ENCODE measurements at regions not wholly inside any gene's neighbourhood (a gene's known extent, or its start where the extent isn't known, plus 50 kb on each side); places are given as distances from the start of the nearest gene placed in this dataset.

DNA sequence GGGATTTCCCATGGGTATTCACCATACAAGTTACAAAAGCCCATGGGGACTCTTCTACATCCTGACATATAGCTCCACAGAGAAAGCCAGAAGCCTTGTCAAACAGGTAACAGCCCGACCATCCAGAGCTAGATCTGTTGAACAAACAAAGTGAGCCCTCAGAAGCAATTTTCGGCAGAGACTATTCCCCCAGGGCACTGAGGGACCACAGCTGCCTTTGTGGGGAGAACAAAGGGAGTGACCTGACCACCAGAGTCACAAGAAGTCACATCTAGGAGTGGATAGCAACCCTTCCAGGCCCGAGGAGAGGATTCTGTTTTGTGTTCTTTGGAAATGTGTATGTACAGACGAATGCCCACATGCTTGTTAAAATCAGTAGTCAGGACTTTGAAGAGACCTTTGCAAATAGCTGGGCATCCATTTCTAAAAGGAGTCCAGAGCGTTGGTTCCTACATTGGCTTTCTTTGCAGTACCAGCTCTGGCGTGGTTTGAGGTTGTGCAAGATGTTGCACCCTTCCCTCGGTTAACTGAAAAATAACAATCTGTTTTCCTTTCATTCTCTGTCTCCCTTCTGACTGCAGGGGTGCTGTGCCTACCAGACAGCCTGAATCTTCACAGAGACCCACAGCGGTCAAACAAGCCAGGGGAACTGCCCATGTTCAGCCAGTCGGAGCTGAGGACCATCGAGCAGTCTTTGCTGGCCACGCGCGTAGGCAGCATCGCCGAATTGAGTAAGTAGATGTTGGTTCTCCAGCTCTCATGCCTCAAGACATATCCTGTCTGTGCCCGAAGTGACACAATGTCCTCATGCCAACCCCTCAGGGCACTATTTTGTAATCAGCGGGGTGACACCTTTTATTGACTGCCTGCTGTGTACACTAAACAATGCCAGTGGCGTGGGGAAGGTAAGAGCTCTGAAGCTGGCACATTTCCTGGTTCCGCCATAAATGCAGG, 165.4 kb upstream of the PWP1 start:
- Histone ChIP-seq H3K4me1 (ENCODE audit: control insufficient read depth, insufficient read depth, low read length) (no peaks in the 10 kb centered on the region), H3K4me3 (ENCODE audit: low read length) (no peak overlapping the region), H3K36me3 (ENCODE audit: control insufficient read depth, insufficient read depth, low read length) (no peaks in the 10 kb centered on the region), H3K9ac (ENCODE audit: low read length) (no peak overlapping the region), H3K27ac (ENCODE audit: low read depth, low read length) (no peak overlapping the region), H3K27me3 (ENCODE audit: control insufficient read depth, insufficient read depth, low read length) (no peaks in the 10 kb centered on the region)

DNA sequence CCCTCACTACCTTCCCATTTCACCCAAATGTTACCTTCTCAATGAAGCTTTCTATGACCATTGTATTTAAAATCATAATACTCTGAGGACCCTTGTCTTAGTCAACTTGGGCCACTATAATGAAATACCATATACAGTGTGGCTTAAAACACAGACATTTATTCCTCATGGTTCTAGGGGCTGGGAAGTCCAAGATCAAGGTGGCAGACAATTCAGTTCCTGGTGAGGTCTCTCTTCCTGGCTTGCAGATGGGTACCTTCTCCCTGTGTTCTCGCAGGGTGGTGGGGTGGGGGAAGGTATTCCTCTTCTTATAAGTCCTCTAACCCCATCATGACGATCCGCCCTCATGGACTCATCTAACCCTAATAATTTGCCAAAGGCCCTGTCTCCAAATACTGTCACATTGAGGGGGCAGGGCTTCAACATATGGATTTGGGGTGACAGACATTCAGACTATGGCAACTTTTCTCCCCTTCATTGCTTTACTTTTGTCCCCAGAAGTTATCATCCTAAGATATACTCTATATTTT, 163.7 kb upstream of the PWP1 start:
- no peak overlapping the region for H3K27ac ChIP-seq (ENCODE audit: low read depth, low read length)

DNA sequence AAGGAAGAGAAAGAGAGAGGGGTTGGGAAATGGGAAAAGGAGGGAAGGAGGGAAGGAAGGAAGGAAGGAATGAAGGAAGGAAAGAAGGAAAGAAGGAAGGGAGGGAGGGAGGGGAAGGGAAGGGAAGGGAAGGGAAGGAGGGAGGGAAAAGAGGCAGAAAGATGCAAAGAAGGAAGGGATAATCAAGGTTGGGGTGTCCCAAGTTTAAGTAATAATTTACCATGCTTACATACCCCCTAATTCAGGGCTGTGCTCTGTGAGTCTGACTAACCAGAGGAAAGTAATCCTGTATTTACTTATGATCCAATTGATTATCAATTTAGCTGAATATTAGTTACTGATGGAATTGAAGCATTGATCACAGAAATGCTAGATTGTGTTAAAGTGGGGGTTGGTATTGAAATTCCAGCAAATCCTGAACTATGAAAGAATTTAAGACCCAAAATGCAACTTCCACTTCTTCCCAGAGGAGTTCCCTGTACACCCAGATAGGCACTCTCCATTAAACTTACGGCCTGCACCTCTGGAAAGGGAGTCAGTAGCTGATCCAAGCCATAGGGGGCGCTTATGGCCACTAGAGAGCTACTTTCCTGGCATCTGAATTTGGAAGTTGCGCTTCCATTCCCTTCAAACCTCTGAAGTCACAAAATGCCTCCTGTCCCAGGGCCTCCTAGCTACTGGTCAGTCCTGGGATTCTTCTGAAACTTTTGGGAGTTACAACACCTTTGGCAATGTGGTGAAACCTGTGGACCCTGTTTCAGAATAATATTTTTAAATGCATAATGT, 162.7 kb upstream of the PWP1 start:
- Histone ChIP-seq H3K9ac (ENCODE audit: low read length) (no peak overlapping the region), H3K27ac (ENCODE audit: low read depth, low read length) (no peak overlapping the region), H3K4me1 (ENCODE audit: control insufficient read depth, insufficient read depth, low read length) (no peaks in the 10 kb centered on the region), H3K4me3 (ENCODE audit: low read length) (no peak overlapping the region), H3K27me3 (ENCODE audit: control insufficient read depth, insufficient read depth, low read length) (no peaks in the 10 kb centered on the region), H3K36me3 (ENCODE audit: control insufficient read depth, insufficient read depth, low read length) (no peaks in the 10 kb centered on the region)

More for the DNA sequence above, 163.7 kb upstream of the PWP1 start:
- no peak overlapping the region for H3K9ac ChIP-seq (ENCODE audit: low read length)
- H3K27me3 ChIP-seq (ENCODE audit: control insufficient read depth, insufficient read depth, low read length): no peaks in the 10 kb centered on the region
- no peaks in the 10 kb centered on the region for H3K4me1 ChIP-seq (ENCODE audit: control insufficient read depth, insufficient read depth, low read length)
- no peaks in the 10 kb centered on the region for H3K36me3 ChIP-seq (ENCODE audit: control insufficient read depth, insufficient read depth, low read length)
- no peak overlapping the region for H3K4me3 ChIP-seq (ENCODE audit: low read length)

DNA sequence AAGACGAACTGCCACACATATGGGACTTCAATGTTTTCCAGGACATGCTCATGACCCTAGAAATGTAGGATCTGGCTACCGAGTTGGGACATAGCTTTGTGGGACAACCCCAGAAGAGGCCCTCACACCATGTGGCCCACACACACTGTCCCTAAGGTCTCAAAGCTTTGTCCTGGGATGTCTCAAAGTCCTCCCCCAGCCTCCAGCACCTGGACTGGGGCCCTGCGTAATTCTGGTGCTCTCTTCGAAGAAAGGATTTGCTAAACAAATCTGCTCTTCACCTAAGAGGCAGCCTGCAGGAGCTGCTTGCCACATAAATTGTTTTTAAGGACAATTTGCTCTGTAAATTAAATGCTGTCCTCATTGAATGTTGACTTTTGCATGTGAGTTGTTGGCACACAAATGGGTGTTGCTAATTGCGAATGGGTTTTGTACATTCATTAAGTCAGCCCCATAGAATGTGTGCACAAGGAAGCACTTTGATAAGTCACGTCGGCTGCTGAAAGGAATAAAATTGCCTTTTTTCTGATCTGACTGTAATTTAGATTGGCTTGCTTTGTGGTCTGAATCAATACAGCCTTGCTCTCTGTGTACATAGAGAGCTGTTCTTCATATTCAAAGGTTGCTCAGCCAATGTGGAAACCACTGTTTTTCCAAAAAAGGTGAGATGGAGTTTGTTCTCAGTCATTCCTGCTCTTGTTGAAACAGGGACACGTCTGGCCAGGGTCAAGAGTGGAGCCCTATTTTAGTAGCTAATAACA, 161.6 kb upstream of the PWP1 start:
- Histone ChIP-seq H3K4me1 (ENCODE audit: control insufficient read depth, insufficient read depth, low read length) (no peaks in the 10 kb centered on the region), H3K9ac (ENCODE audit: low read length) (no peak overlapping the region), H3K27ac (ENCODE audit: low read depth, low read length) (no peak overlapping the region), H3K4me3 (ENCODE audit: low read length) (no peak overlapping the region), H3K27me3 (ENCODE audit: control insufficient read depth, insufficient read depth, low read length) (no peaks in the 10 kb centered on the region), H3K36me3 (ENCODE audit: control insufficient read depth, insufficient read depth, low read length) (no peaks in the 10 kb centered on the region)

DNA sequence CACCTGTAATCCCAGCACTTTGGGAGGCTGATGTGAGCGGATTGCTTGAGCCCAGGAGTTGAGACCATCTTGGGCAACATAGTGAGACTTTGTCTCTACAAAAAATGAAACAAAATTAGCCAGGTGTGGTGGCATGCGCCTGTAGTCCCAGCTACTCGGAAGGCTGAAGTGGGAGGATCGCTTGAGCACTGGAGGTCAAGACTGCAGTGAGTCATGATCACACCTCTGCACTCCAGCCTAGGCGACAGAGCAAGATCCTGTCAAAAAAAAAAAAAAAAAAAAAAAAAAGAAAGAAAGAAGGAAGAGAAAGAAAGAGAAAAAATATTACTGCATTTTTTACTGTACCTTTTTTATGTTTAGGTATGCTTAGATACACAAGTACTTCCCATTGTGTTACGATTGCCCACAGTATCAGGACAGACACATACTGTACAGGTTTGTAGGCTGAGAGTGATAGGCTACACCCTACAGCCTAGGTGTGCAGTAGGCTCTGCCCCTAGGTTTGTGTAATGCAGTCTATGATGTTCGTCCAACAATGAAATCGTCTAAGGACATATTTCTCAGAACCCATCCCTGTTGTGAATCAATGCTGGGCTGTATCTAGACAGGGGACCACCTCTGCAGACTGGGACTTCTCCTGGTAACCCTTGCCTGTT, 160.4 kb upstream of the PWP1 start:
- no peaks in the 10 kb centered on the region for H3K4me1 ChIP-seq (ENCODE audit: control insufficient read depth, insufficient read depth, low read length)
- no peak overlapping the region for H3K27ac ChIP-seq (ENCODE audit: low read depth, low read length)
- H3K36me3 ChIP-seq (ENCODE audit: control insufficient read depth, insufficient read depth, low read length): no peaks in the 10 kb centered on the region
- no peaks in the 10 kb centered on the region for H3K27me3 ChIP-seq (ENCODE audit: control insufficient read depth, insufficient read depth, low read length)
- no peak overlapping the region for H3K4me3 ChIP-seq (ENCODE audit: low read length)
- H3K9ac ChIP-seq (ENCODE audit: low read length): no peak overlapping the region

DNA sequence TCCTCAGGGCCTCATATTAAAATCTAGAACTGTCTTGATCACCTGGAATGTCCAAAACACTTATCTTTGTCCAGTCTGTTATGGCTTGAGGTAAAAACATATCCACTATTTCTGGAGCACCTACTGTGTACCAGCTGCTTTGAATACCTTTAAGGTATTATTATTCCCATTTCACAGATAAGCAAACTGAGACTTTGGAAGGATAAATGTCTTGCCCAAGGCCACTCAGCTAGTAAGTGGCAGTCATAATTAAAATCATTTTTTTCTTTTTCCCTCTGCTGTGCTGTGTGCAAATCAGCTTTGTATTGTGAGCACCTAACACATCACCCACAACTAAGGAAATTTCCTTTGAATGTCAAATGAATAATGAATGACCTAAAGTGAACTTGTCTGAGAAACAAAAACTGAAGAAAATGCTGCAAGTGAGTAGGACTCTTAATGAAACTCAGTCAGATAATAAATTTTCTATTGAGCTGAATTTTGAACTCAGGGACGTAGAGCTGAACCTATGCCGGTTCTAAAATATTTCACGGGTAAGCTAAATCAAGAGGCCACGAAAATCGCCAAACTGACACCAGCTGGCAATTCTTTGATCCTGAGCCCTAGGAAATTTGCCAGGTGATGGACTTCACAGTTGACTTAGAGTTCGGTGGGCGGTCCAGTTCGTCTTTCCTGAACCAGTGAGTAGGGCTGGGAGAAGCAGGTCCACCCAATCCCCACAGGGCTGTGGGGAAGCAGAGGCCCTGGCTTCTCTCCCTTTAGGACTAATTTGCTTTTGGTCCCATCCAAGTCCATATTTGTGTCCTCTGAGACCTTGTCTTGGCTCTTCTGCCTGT, 159.7 kb upstream of the PWP1 start:
- H3K9ac ChIP-seq (ENCODE audit: low read length): no peak overlapping the region
- H3K27ac ChIP-seq (ENCODE audit: low read depth, low read length): no peak overlapping the region
- H3K27me3 ChIP-seq (ENCODE audit: control insufficient read depth, insufficient read depth, low read length): no peaks in the 10 kb centered on the region
- no peaks in the 10 kb centered on the region for H3K4me1 ChIP-seq (ENCODE audit: control insufficient read depth, insufficient read depth, low read length)
- H3K4me3 ChIP-seq (ENCODE audit: low read length): no peak overlapping the region
- no peaks in the 10 kb centered on the region for H3K36me3 ChIP-seq (ENCODE audit: control insufficient read depth, insufficient read depth, low read length)

DNA sequence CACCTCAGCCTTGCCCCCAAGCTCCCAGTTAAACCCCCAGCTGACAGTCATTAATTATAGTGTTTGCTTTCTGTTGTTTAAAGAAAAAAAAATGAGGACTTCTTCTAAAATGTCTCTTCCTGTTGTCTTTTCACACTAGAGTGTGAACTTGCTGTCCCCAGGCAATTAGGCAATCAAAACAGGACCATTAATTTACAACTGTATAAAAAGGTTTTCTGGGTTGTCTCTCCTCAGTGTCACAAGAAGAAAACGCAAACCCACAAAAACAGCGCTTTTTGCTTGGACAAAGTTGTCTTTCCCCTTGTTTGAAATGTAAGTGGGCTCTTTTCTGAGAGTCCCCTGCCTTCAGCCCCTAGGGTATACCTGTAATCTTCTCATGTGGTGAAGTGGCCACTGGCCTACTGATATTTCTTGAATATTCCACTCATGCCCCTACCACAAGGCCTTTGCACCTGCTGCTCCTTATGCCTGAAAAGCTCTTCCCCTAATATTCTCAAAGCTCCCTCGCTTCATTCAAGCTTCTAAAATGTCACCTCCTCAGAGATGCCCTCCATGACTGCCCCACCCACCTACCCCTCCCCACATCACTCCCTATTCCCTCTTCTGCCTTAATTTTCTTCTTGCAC, 158.9 kb upstream of the PWP1 start:
- H3K9ac ChIP-seq (ENCODE audit: low read length): no peak overlapping the region
- no peak overlapping the region for H3K27ac ChIP-seq (ENCODE audit: low read depth, low read length)
- H3K4me1 ChIP-seq (ENCODE audit: control insufficient read depth, insufficient read depth, low read length): no peaks in the 10 kb centered on the region
- no peaks in the 10 kb centered on the region for H3K36me3 ChIP-seq (ENCODE audit: control insufficient read depth, insufficient read depth, low read length)
- no peak overlapping the region for H3K4me3 ChIP-seq (ENCODE audit: low read length)
- H3K27me3 ChIP-seq (ENCODE audit: control insufficient read depth, insufficient read depth, low read length): no peaks in the 10 kb centered on the region

DNA sequence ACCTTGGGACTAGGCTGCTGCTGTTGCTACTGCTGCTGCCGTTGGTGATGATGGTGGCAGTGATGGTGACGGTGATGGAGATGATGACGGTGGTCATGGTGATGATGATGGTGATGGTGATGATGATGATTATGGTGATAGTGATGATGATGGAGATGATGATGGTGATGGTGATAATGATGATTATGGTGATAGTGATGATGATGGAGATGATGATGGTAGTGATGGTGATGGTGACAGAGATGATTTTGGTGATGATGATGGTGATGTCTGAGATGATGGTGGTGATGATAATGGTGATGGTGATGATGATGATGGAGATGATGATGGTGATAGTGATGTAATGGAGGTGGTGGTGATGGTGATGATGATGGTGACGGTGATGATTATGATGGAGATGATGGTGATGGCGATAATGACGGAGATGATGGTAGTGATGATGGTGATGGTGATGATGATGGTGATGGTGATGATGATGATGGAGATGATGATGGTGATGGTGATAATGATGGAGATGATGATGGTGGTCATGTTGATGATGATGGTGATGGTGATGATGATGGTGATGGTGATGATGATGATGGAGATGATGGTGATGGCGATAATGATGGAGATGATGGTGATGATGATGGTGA, 156.8 kb upstream of the PWP1 start:
- Histone ChIP-seq H3K4me1 (ENCODE audit: control insufficient read depth, insufficient read depth, low read length) (no peaks in the 10 kb centered on the region), H3K27ac (ENCODE audit: low read depth, low read length) (no peak overlapping the region), H3K27me3 (ENCODE audit: control insufficient read depth, insufficient read depth, low read length) (no peaks in the 10 kb centered on the region), H3K4me3 (ENCODE audit: low read length) (no peak overlapping the region), H3K9ac (ENCODE audit: low read length) (no peak overlapping the region), H3K36me3 (ENCODE audit: control insufficient read depth, insufficient read depth, low read length) (no peaks in the 10 kb centered on the region)

DNA sequence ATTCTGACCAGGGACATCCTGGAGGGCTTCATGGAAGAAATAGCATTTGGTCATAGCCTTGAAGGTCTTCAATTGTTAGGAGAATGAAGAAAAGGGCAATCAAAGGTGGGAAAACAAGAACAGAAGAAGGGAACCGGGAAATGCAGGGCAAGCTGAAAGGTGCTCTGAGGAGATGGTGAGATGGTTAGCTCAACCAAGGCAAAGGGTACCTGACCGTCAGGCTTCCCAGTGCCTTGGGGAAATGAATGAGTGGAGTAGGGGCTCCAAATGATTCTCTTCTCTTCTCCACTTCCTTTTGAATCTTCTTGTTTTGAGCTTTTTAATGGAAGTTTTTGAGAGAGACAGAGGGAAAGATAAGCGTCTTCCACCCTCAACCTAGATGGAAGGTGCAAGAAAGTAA, 155.6 kb upstream of the PWP1 start:
- no peaks in the 10 kb centered on the region for H3K36me3 ChIP-seq (ENCODE audit: control insufficient read depth, insufficient read depth, low read length)
- H3K27ac ChIP-seq (ENCODE audit: low read depth, low read length): no peak overlapping the region
- H3K4me1 ChIP-seq (ENCODE audit: control insufficient read depth, insufficient read depth, low read length): no peaks in the 10 kb centered on the region
- no peaks in the 10 kb centered on the region for H3K27me3 ChIP-seq (ENCODE audit: control insufficient read depth, insufficient read depth, low read length)
- H3K4me3 ChIP-seq (ENCODE audit: low read length): no peak overlapping the region
- no peak overlapping the region for H3K9ac ChIP-seq (ENCODE audit: low read length)

DNA sequence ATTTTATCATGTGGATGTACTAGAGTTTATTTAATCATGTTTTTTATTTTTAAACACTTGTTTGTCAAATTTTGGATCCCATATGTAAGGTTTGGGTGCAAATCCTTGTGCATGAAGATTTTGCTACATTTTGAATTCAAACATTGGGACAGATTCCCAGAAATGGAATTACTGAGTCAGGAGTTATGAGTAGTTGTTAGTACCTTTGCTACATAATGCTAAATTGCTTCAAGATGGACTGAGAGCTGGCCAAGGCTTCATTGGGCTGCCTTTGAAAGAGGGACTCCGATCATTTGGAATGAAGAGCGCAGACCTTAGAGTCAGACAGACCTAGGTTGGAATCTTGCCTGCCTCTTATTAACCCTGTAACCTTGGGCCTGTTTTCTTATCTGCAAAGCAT, 154.9 kb upstream of the PWP1 start:
- no peaks in the 10 kb centered on the region for H3K36me3 ChIP-seq (ENCODE audit: control insufficient read depth, insufficient read depth, low read length)

More for the DNA sequence above, 154.9 kb upstream of the PWP1 start:
- H3K27ac ChIP-seq (ENCODE audit: low read depth, low read length): no peak overlapping the region
- H3K4me3 ChIP-seq (ENCODE audit: low read length): no peak overlapping the region
- H3K27me3 ChIP-seq (ENCODE audit: control insufficient read depth, insufficient read depth, low read length): no peaks in the 10 kb centered on the region
- no peaks in the 10 kb centered on the region for H3K4me1 ChIP-seq (ENCODE audit: control insufficient read depth, insufficient read depth, low read length)
- H3K9ac ChIP-seq (ENCODE audit: low read length): no peak overlapping the region
